Femur (tissue), 1 donor: ENCODE measurements at regions not wholly inside any gene's neighbourhood (a gene's known extent, or its start where the extent isn't known, plus 50 kb on each side); places are given as distances from the start of the nearest gene placed in this dataset.

Source experiments
- DNase-seq: peaks from one replicate; pipeline ENCODE4 v3.0.0-alpha.2; 2017

DNA sequence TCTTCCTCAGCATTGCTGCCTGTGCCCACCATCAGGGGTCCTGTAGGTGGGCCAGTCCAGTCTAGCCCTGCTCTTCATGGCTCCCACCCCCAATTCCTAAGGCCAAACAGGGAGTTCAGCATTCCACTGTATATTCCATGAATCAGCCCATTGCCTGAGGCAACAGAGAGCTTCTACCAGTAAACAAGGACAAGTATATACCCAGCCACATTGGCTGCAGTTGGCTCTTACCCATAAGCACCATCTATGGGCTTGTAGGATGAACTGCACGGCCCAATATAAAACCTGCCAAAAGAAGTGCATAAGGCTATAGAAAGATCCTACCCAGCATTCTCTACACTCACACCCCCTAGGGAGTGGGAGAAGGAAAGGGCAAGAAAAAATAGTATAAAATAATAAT lies 95.1 kb upstream of the SALL3 start:
- DNase-seq, result no peak

DNA sequence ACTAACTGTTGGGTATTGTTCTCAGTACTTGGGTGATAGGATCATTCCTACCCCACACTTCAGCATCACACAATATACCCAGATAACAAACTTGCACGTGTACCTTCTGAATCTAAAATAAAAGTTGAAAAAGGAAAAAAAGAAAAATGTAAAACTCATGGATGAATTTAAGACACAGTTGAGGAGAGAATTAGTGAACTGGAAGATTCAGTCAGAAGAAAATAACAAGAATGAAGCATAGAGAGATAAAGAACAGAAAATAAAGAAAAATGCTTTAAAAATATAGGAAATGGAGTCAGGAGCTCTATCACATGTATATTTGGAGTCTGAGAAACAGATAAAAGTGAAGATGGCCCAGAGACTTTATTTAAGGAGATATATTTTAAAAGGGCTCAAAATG lies 90.4 kb upstream of the SALL3 start:
- no peak for DNase-seq

DNA sequence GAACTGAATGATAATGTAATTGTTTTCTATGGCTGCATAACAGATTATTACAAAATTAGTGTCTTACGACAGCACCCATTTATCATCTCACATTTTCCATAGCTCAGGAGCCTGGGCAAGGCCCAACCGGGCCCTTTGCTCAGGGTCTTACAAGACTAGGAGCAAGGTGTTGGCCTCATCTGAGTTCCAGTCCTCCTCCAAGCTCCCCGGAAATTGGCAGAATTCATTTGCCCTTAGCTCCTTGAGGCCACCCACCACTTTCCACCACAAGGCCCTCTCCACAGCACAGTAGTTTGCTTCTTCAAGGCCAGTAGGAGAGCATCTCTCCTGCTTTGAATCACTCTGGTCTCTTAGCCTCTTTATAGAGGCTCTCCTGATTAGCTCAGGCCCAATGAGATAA lies 89.2 kb upstream of the SALL3 start:
- no peak for DNase-seq

DNA sequence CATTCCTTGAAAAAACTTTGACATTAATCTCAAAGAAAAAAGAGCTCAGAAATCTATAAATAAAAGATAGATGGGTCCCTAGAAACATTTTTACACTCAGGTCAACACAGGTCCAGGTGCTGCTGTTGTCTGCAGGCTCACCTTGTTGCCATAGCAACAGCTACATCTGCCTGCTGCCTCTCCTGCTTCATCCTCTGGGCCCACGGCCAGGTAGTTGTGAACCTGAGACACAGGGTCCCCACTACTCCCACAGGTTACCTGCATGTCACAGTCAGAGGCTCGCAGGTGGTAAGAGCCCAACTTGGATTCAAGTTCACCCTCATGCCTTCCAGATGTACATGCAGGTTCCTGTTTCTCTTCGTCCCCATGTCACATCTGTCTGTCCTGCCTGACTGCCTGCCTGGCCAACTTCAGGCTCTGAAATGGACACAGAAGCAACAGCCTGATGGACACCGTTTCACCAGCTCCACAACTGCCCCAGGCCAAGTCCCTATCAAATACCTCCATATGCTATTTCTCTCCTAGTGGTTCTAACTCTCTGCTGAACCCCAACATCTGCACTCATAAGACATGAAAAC lies 88.3 kb upstream of the SALL3 start:
- DNase-seq, result no peak

DNA sequence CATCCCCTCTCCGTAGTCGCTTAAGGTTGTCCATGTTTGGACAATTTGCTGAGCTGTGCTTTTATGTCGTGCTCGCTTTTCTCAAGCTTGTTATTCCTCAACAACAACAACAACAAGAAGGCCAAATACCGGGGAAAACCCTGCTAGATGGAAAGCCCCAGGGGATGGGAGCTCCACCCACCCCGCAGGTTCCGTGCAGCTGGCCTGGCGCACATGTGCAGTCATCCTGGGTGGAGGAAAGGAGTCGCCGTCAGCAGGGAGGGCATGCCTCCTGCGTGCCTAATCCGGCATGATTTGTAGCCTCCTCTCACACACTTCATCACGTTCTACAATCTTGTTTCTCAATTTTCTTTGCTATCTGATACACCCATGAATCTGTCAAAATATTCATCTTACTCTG lies 87.4 kb upstream of the SALL3 start:
- no peak for DNase-seq

DNA sequence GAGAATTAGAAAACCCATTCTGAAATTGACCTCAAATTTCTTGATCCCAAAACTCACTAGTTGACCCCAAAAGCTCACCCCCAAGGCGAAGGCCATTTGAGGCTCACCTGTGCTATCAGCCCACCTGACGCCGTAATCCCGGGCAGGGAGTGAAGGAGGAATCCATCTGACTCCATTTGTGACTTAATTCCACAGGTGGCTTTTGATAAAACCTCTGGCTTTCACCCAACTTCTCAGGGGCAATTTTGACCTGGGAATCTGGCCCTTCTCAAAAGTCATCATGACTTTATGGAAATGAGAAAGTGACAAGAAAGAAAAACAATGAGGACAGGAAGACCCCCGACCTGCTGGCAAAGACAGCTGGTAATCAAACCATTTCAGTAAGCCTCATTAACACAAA lies 86.9 kb upstream of the SALL3 start:
- DNase-seq, result no peak

DNA sequence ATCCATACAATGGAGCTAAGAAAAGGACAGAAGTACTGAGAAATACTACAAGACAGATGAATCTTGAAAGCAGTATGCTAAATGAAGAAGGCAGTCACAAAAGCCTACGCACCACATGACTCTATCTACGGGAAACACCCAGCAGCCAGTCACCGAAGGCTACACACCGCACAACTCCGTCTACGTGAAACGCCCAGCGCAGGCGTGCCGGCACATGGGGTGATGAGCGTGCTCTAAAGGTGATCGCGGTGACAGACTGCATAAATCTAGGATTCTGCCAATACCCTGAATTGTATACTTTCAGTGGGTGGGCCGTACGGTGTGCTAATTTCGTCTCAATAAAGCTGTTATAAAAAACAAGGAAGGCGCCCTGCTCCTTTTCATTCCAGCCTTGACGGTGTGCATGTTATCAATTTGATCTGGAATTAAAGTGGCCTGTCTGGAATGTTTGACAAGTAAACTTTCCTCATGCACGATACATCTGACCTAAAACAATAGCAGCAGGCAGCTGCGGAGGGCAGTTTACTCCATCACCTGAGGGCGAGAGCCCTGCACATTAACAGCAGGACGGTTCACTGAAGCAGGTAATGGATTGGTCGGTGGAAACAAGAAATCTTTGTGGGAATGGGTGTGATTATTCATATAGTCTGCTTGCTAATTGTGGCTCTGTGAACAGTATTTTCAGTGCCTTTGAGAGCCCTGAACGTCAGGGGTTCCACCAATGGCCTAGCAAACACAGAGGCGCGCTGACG lies 86.2 kb upstream of the SALL3 start:
- no peak for DNase-seq

DNA sequence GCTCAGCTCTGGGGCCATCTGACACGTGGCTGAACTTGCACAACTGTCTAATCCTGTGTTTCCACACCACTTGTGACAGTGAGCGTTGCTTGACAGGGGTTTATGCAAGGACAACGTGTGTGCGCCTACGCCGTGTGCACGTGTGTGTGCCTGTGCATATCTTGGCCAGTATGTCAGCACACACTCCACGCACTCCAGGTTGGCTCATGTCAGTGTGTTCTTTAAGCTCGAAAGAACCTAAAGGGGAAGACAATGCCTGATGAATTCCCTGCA lies 85.6 kb upstream of the SALL3 start:
- no peak for DNase-seq

DNA sequence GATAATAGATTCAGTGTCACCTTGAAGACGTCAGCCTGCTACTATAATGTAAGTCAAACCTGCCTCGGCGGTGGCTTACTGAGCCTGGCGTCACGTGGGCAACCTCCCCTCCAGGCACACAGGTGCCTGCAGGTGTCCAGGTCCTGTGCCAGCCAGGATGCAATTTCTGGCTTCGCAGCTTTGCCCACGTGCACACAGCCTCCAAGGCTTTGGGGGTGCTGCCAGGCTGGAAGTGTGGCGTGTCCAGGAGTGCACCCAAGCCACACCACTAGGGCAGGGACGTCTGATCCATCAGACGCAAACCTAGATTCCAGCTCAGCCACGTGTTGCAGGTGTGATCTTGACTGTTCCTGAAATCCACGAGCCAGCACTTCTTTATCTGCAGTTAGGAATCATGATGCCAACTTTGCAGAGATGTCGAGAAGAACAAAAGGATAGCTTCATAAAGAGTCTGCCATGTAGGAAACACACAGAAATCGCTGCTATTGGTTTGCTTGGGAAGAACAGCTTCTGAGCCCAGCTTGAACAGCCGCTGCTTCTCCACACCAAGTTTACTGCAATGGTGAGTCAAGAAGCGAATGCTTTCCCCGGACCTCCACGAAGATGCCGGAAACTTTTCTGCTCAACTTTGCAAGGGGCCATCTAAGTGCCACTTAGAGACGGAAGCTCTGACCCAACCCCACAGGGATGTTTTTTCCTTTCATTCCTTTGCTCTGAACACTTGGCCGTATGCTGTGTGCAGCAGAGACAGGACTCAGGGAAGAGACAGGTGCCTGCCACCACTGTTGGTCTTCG lies 84.2 kb upstream of the SALL3 start:
- no peak for DNase-seq

DNA sequence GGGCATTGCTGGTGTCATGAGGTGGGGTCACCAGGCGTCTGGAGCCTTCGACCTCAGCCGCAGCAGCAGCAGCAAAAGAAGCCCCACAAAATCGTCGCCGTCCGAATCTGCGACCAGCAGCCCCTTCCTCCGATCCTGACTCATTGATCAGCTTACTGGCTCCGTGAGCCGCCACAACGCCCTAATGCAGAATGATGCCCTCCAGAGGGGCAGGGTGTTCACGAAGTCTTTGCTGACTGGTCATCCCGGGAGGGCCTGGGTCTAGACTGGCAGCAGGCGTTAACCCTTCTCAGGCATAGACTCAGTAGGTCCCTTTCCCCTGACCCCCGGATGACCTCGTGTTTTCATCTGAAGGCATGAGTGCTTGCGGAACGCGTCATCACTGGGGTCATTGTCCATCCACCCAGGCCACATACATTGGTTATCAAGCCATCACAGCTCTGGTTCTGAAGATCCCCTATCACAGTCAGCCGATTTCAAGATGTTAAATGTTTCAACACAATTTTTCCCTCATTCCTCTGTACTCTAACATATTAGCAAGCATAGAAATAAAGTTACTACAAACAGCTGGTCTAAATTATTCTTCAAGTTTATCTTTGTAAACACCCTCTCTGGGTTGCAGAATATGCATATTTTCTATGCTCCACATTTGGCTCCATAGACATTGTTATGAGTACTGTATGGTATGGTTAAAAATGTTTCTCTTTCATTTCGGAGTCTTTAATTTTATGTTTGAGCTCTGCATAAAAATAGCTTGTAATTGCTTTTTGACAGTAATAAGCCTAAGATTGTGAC lies 83.3 kb upstream of the SALL3 start:
- DNase-seq, result no peak

DNA sequence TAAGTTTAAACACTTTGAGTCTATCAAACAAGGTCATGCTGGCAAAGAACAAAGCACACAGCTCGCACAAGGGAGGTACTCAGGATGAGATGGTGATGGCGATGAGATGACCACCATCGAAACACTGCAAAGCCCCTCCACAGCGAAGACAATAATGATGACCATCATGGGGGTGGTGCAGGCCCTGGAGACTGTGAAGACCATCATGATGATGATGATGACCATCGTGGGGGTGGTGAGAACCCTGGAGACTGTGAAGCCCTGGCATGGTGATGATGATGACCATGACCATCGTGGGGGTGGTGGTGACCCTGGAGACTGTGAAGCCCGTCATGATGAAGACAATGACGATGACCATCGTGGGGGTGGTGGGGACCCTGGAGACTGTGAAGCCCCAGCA lies 81.6 kb upstream of the SALL3 start:
- no peak for DNase-seq

DNA sequence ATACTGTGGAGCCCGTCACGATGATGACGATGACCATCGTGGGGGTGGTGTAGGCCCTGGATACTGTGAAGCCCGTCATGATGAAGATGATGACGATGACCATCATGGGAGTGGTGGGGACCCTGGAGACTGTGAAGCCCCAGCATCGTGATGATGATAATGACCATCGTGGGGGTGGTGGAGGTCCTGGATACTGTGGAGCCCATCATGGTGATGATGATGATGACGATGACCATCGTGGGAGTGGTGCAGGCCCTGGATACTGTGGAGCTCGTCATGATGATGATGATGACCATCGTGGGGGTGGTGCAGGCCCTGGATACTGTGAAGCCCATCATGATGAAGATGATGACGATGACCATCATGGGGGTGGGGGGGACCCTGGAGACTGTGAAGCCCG lies 81.0 kb upstream of the SALL3 start:
- no peak for DNase-seq

DNA sequence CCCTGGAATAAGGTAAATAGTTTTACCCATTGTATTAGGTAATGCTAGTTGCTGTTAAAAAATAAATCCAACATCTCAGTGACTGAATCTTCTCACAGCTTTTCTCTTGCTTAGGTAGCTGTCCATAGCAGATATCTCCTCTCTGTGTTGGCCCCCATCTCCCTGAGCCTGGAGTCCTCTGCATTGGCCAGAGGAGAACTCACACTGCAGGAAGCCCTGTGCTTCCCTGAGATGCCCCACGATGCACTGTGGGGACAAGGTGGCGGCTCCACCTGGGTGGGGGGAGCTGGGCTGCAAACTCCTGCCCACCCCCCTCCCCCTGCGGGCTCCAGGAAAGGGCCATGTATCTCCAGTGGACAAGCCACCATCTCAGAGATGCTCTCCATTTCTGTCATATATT lies 80.4 kb upstream of the SALL3 start:
- DNase-seq, result no peak

DNA sequence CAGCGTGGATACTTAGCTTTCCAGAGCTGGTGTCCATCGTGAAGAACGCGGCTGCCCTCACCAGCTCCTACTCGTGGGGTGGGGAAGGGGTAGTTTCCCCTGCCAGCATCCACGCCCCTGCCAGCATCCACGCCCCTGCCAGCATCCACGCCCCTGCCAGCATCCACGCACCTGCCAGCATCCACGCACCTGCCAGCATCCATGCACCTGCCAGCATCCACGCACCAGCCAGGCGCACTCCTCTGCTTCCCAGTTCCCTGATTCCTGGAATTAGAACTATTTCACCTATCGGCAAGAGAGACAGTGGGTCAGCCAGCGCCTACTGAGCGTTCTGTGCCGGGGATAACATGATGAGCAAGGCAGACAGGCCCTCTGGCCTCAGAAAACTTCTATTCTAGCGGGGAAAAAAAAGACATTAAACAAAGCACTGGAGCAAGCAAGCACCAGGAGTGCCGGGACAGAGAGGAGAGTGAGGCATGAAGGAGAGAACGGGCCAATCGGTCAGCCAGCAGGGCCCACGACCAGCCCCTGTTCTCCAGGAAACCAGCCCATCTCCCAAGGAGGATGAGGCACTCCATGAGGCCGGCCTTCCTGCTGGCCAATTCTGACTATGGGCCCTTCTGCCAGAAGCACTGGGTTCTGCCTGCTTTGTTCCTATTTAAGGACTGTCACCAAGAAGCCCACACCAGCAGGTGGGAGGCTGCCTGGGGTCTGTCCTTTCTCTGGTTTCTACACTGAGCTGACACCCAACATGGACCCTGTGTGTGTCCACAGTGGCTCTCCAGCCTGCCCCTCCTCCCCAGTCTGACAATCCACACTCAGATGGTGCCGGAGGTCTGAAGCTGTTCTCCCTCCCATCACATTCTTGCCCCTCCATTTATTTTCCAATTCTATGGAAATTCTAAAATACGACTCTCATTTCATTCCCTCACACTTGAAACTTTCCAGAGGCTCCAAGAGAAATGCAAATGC lies 78.4 kb upstream of the SALL3 start:
- DNase-seq, result no peak

DNA sequence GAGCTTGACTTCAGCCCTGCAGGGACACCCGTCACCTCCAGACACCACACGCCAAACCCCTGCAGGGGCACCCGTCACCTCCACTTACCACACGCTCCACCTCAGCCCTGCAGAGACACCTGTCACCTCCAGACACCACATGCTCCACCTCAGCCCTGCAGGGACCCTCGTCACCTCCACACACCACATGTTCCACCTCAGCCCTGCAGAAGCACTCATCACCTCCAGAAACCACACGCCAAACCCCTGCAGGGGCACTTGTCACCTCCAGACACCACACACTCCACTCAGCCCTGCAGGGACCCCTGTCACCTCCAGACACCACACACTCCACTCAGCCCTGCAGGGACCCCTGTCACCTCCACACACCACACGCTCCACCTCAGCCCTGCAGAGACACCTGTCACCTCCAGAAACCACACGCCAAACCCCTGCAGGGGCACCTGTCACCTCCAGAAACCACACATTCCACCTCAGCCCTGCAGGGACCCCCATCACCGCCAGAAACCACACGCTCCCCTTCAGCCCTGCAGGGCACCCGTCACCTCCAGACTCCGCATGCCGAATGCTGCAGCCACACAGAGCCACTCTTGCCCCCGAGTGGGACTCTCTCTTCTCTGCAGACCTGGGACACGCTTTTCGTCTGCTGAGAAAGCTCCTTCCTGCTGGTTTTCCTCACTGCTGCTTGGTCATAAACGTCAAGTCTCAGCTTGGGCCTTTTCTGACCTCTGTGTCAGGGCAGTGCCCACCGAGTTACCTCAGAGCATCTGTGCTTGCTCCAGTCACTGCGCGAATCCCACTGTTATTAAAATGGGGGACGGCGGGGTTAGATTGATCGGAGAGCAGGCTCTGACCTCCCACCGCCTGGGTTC lies 77.5 kb upstream of the SALL3 start:
- DNase-seq, result no peak

DNA sequence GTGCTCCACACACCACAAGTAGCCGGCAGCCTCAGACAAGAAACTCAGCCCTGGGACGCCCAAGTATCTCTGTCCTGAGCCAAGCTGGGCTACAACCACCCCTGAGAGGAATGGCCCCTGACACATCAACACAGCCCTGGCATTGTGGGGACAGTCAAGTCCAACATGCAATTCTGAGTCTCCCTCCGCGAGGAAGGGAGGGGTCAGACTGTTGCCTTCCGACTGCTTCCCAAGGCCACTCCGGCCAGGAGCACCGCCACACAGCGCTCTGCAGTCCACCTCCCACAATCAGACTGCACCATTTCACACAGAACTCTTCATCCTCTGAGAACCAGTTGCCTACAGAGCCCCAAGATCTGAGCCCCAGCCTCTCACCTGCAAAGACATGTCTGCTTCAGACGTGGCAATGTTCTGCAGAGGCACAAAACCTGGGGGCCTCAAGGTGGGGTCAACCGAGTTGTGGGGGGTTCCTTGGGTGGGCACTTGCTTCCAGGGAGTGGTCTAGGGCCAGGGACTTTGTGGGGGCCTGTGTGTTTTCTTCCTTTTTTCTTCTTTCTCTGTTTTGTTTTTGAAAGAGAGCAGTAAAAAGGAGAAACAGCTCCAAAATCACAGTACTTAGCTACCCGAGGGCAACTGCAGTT lies 76.7 kb upstream of the SALL3 start:
- no peak for DNase-seq

DNA sequence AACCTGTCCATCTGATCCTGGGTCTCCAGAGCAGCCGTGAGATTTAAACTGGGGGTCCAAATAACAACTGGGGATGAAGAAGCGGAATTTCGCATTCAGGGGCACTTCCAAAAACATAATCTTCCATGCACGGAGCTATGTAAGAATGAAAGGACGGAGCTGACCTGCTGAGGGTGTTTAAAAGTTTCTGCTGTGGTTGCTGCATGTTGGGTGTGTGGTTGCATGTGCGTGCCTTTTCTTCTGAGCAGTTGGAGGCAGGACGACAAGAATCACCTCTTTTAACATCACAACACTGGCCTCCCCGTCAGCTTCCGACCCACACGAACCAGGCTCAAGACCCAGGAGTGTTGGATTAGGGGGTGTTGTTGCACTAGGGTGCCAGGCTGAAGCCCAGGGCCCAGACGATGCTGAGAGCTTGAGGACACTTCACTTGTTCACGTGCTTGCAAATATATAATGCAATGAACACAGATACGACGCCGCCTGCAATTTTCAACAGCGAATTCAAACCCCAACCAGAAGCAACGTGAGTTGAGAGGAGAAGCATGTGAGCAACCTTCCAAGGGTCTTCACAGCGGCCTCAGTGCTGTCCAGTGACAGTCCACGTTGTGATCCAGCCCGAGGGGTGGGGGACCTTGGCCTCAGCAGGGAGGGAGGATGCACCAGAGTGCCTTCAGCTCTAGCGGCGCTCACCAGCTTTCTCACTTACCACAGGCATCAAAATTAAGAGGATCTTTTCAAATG lies 76.0 kb upstream of the SALL3 start:
- no peak for DNase-seq

DNA sequence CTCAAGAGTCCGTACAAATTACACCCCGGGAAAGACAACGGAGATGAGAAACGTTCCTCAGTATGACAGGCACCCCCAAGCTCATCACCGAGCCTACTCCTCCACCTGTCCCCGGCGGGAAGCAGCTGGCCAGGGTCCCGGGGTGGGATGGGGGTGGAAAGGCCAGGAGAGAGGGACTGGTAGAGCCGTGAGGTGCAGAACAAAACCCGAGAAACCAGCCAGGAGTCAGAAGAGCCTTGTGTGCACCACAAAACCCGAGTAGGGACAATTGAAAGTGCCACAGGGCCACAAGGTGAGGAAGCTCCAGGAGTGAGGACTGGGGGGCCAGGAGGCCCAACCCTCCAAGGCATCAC lies 75.5 kb upstream of the SALL3 start:
- no peak for DNase-seq

DNA sequence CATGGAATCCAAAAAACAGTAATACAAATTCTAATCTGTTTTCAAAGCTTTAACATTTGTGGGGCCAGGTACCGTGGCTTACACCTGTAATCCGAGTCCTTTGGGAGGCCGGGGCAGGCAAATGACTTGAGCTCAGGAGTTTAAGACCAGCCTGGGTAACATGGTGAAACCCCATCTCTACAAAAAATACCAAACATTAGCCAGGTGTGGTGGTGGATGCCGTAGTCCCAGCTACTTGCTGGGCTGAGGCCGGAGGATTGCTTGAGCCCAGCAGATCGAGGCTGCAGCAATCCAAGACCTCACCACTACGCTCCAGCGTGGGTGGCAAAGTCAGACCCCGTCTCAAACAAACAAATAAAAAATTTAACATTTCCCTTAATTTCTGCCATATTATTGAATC lies 74.3 kb upstream of the SALL3 start:
- DNase-seq, result no peak

DNA sequence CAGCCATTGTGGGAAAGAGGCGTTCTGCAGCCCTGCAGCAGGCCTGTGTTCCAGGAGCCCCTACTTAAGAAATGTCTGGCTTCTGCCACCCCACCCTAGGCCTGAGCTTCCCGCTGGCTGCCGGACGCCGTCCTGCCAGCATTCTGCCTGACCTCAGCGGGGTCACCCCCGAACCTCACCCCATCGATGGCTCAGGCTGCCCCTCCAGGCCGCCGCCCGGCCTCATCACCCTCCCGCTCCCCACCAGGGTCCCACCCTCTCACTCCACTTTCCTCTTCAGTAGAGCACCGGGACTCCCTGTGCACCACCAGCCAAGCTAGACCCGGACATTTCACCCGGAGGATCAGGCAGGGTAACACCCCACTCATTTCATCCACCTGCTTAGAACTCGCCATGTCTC lies 73.6 kb upstream of the SALL3 start:
- DNase-seq, result no peak
